Ascending aorta (tissue), 2 donors: ENCODE measurements at regions not wholly inside any gene's neighbourhood (a gene's known extent, or its start where the extent isn't known, plus 50 kb on each side); places are given as distances from the start of the nearest gene placed in this dataset.
A peak's percentile ranks its signal among the peaks of the same experiment; 100 is the strongest.

ENCODE experiments used
- DNase-seq, 2 donors: peaks; one replicate each; pipeline ENCODE4 v3.0.0-alpha.2; 2019; ENCODE audit warnings: low spot score in 2 of 2
- H3K27ac ChIP-seq, 2 donors: fragments of 200-600 bp; sonication (generic); one replicate each; pipeline ENCODE4 v1.5.1; 2016 to 2017; ENCODE audit warnings: mild to moderate bottlenecking in 1 of 2
- H3K27me3 ChIP-seq: fragments of 200-600 bp; sonication (generic); one replicate; pipeline ENCODE4 v1.5.1; 2017
- H3K36me3 ChIP-seq, 2 donors: fragments of 200-600 bp; sonication (generic); one replicate each; pipeline ENCODE4 v1.5.1; 2016
- H3K4me1 ChIP-seq, 2 donors: fragments of 200-600 bp; sonication (generic); one replicate each; pipeline ENCODE4 v1.5.1; 2016 to 2017; ENCODE audit warnings: mild to moderate bottlenecking in 1 of 2
- H3K4me3 ChIP-seq, 2 donors: fragments of 200-600 bp; sonication (generic); one replicate each; pipeline ENCODE4 v1.5.1; 2016 to 2017; ENCODE audit warnings: mild to moderate bottlenecking in 1 of 2
- H3K9me3 ChIP-seq, 2 donors: fragments of 200-600 bp; sonication (generic); one replicate each; pipeline ENCODE4 v1.5.1; 2016
- intact Hi-C: fragments of 100-400 bp; cut with DNase I; formaldehyde crosslinking; loops from one replicate; pipeline ENCODE4 v1.15.1; 2023
- TF ChIP-seq, protein P1 (sequence below), 3 experiments: fragments of 200-600 bp in 2 of 3; fragments of 450-650 bp in 1 of 3; sonication (generic) in 2 of 3; IDR thresholded peaks; one replicate each; pipeline ENCODE4 v1.5.1; 2016 to 2019; ENCODE audit warnings: antibody characterized with exemption in 3 of 3, mild to moderate bottlenecking in 1 of 3, moderate library complexity in 1 of 3

DNA sequence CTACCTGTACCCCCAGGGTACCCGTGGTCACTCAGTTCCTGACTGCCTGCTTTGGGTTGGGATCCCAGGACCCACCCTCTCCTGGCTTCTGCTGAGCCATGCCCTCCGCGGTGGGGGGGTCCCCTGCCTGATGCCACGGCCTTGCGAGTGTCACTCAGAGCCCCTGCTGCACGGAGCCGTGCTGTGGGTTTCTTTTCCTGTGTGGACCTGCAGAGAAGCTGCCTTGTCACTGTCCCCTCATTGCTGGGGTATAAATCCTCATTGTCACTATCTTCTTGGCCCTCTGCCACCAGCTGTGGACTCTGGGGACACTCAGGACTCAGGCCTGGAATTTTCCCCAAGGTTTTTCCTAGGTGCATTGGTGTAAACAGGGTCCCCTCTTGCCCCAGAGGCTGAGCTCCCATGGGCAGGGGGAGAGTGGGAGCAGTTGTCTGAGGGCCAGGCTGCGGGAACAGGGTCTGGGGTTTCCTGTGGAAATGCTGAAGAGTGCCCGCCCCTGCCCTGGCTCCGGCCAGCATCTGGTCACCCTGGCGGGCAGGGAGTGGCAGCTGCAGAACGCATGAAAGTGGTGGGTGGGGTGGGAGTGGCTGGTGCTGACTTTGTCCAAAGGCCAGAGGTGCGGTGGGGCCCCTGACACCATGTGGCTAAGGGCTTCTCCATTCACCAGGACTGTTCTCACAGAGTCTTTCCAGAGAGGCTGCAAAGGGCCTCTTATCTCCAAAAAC lies 191.7 kb downstream of the GOLGA6L6 start:
- H3K9me3 ChIP-seq: peaks cover 5 to 8% of the 10 kb centered on the region in 2 donors
- DNase-seq: peak in 1 of 2 donors; percentile 60
- no peaks in the 10 kb centered on the region for H3K36me3 ChIP-seq
- H3K4me3 ChIP-seq: no peak overlapping the region
- H3K27ac ChIP-seq: no peak overlapping the region
- H3K27me3 ChIP-seq: no peaks in the 10 kb centered on the region
- TF ChIP-seq, protein P1, sequence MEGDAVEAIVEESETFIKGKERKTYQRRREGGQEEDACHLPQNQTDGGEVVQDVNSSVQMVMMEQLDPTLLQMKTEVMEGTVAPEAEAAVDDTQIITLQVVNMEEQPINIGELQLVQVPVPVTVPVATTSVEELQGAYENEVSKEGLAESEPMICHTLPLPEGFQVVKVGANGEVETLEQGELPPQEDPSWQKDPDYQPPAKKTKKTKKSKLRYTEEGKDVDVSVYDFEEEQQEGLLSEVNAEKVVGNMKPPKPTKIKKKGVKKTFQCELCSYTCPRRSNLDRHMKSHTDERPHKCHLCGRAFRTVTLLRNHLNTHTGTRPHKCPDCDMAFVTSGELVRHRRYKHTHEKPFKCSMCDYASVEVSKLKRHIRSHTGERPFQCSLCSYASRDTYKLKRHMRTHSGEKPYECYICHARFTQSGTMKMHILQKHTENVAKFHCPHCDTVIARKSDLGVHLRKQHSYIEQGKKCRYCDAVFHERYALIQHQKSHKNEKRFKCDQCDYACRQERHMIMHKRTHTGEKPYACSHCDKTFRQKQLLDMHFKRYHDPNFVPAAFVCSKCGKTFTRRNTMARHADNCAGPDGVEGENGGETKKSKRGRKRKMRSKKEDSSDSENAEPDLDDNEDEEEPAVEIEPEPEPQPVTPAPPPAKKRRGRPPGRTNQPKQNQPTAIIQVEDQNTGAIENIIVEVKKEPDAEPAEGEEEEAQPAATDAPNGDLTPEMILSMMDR (IDR thresholded peaks at IDR 0.05): no peak
- H3K4me1 ChIP-seq: no peaks in the 10 kb centered on the region
- intact Hi-C loops: no loop called here

DNA sequence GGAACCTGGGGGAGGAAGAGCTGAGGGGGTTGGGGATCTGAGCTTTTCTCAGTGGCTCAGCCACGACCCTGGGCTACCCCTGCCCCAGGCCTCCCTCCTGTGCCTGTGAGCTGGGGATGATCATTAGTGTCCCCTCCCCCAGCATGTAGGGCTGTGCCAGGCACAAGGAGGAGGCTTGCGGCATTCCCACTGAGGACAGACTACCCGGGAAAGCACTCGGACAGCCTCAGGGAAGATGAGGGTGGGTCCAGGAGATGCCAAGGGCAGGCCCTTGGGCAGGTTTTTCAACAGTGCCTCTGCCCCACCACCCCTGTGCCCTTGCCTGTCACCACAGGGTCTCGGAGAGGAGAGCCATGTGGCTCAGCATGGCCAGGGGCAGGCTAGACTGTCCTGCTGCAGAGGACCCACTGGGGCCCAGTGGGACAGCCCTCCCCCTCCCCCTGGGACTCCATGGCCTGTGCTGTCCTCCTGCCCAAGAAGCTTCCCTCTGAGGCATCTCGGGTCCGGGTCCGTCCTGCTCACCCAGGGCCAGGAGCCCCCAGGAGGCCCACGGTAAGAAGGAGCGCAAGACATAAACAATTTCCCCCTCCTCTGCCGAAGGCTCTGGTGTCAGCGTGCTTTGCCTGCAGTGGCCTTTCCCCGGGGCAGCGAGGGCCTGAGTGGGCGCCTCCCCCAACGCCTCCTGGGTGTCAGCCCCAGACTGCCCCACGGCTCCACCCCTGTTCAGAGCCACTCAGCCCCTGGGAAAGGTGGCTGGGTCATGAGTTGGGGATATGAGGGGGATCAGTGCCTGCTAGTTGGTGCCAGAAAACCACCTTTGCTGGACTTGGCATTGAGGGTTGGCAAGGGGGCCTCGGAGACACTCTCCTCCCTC lies 192.5 kb downstream of the GOLGA6L6 start:
- intact Hi-C loops: no loop called here
- Histone ChIP-seq H3K4me3 (no peak overlapping the region), H3K27ac (no peak overlapping the region), H3K27me3 (no peaks in the 10 kb centered on the region), H3K4me1 (no peaks in the 10 kb centered on the region), H3K9me3 (peaks cover 5 to 8% of the 10 kb centered on the region in 2 donors), H3K36me3 (no peaks in the 10 kb centered on the region)
- TF ChIP-seq, protein P1 (IDR thresholded peaks at IDR 0.05): no peak
- DNase-seq: peak in 1 of 2 donors; percentile 65

DNA sequence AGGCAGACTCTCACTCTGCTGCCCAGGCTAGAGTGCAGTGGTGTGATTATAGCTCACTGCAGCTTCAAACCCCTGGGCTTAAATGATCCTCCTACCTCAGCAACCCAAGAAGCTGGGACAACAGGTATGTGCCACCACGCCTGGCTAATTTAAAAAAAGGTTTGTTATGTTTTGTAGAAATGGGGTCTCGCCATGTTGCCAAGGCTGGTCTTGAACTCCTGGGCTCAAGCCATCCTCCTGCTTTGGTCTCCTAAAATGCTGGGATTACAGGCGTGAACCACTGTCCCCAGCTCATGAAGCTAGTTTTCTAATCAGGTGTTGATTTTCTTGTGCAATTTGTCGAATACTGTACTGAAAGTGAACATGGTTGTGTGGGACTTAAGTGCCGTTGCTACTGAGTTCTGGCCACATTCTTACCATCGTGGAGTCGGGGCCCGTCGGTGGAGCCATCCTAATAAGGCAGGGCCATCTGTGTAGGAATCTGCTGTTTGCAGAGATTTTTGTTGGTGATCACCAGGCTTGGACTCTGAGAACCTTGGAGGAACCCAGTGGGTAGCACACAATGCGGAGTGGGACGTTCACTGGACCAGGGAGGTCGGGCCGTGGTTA lies 193.2 kb downstream of the GOLGA6L6 start:
- intact Hi-C loops: no loop called here

DNA sequence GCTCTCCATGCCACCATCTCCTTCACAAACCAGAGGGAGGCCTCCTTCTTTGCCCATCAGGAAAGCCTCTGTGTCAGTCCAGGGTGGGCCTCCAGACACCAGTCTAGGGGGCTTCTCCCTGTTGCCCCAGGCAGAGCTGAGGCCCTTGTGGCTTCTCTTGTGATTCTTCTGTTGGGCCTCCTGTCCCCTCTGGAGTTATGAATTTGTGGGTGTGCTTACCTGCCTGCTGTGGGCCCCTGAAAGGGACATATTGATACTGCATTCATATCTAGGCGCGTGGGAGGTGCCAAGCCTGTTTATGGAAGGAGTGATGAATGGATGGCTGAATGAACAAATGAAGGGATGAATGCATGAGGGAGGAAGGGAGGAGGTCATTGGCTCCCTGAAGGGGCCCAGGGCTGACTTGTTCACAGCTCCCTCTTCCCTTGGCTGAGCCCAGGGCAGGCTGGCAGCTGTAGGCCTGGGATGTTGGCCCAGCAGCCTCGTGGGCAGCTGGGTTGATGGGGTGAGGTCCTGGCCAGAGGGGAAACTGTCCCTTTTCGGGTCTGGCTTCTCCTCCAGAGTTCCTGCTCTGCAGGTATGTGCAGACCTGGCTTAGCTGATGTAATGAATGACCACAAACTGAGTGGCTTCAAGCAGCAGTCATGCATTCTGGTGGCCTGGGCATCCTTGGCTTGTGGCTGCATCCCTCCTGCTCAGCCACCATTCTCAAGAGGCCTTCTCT lies 195.4 kb downstream of the GOLGA6L6 start:
- TF ChIP-seq, protein P1 (IDR thresholded peaks at IDR 0.05): no peak
- intact Hi-C loops: no loop called here

More for the DNA sequence above, 193.2 kb downstream of the GOLGA6L6 start:
- H3K4me1 ChIP-seq: no peaks in the 10 kb centered on the region
- peaks cover 5 to 8% of the 10 kb centered on the region in 2 donors for H3K9me3 ChIP-seq
- DNase-seq: peak in 1 of 2 donors; percentile 61
- H3K27ac ChIP-seq: no peak overlapping the region
- no peak overlapping the region for H3K4me3 ChIP-seq
- no peaks in the 10 kb centered on the region for H3K36me3 ChIP-seq
- TF ChIP-seq, protein P1 (IDR thresholded peaks at IDR 0.05): no peak
- H3K27me3 ChIP-seq: no peaks in the 10 kb centered on the region

DNA sequence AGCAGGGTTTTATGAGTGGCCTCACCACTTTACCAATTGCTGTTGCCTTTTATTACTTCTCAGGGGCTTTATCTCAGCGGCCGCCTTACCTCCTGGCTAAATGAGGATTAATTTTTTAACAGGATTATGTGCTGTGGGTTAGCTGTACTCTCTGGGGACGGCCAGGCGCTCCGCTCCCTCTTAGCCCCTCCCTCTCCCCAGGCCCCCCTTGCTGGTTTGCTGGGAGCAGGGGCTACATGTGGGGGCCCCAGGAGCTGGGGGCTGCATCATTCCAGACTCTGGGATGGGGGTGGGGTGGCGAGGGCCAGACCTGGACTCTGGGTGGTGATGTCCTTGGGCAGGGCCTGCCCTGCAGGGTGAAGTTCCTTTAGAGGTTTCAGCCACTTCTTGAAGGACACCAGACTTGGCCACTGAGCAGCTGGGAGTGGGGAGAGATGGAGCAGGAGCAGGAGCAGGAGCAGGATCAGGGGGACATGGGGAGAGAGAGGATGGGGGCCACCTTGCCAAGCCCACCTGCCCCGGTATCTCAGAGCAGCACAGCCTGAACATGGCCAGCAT lies 196.1 kb downstream of the GOLGA6L6 start:
- no peak overlapping the region for H3K4me3 ChIP-seq
- H3K9me3 ChIP-seq: peaks cover 16 to 18% of the 10 kb centered on the region in 2 donors
- H3K4me1 ChIP-seq: no peaks in the 10 kb centered on the region
- TF ChIP-seq, protein P1 (IDR thresholded peaks at IDR 0.05): no peak
- no peak for DNase-seq
- intact Hi-C loops: no loop called here
- no peak overlapping the region for H3K27ac ChIP-seq
- no peaks in the 10 kb centered on the region for H3K27me3 ChIP-seq
- H3K36me3 ChIP-seq: no peaks in the 10 kb centered on the region

More for the DNA sequence above, 195.4 kb downstream of the GOLGA6L6 start:
- Histone ChIP-seq H3K9me3 (peaks cover 11 to 12% of the 10 kb centered on the region in 2 donors), H3K36me3 (no peaks in the 10 kb centered on the region), H3K27ac (no peak overlapping the region), H3K4me1 (no peaks in the 10 kb centered on the region), H3K27me3 (no peaks in the 10 kb centered on the region), H3K4me3 (no peak overlapping the region)
- DNase-seq: peak in 1 of 2 donors; percentile 9
